Progenitor cell of endocrine pancreas (in vitro differentiated cells): ENCODE measurements at regions not wholly inside any gene's neighbourhood (a gene's known extent, or its start where the extent isn't known, plus 50 kb on each side); places are given as distances from the start of the nearest gene placed in this dataset.

Source experiments
- DNase-seq: peaks from one replicate; pipeline ENCODE4 v3.0.0; 2021; ENCODE audit warnings: low spot score; ENCODE audit not compliant: unreplicated experiment
- H3K27ac Mint-ChIP-seq: 2 replicates; pipeline ENCODE4 v1.8.0; 2021; ENCODE audit warnings: mild to moderate bottlenecking, moderate library complexity, mixed read lengths
- H3K27me3 Mint-ChIP-seq: 2 replicates; pipeline ENCODE4 v1.8.0; 2021; ENCODE audit warnings: mixed read lengths
- H3K36me3 Mint-ChIP-seq: 2 replicates; pipeline ENCODE4 v1.8.0; 2022; ENCODE audit warnings: mixed read lengths; ENCODE audit not compliant: insufficient read depth
- H3K4me1 Mint-ChIP-seq: 2 replicates; pipeline ENCODE4 v1.8.0; 2021; ENCODE audit warnings: low read depth, mixed read lengths
- H3K4me3 Mint-ChIP-seq: 2 replicates; pipeline ENCODE4 v1.8.0; 2021; ENCODE audit warnings: low read depth, mild to moderate bottlenecking, moderate library complexity, mixed read lengths
- H3K9me3 Mint-ChIP-seq: 2 replicates; pipeline ENCODE4 v1.8.0; 2021; ENCODE audit warnings: low read depth, mixed read lengths
- CTCF ChIP-seq: fragments of 200-600 bp; sonication (generic); IDR thresholded peaks from one replicate; pipeline ENCODE4 v1.5.0; 2021; ENCODE audit warnings: antibody characterized with exemption, mild to moderate bottlenecking; ENCODE audit not compliant: unreplicated experiment

- Mint-ChIP-seq H3K9me3 (no peaks in the 10 kb centered on the region), H3K36me3 (no peaks in the 10 kb centered on the region), H3K27me3 (peaks cover 39% of the 10 kb centered on the region), H3K27ac (no peak overlapping the region), H3K4me1 (no peaks in the 10 kb centered on the region), H3K4me3 (no peak overlapping the region)
- TF ChIP-seq CTCF = no peak
- no peak for DNase-seq
Measured at GRCh38 chr2:120496235-120496634, 150.3 kb downstream of the INHBB start.

GRCh38 chr2:120496759-120497158 lies 150.8 kb downstream of the INHBB start:
- DNase-seq = no peak
- Mint-ChIP-seq H3K4me1 (no peaks in the 10 kb centered on the region), H3K4me3 (no peak overlapping the region), H3K27me3 (peaks cover 34% of the 10 kb centered on the region), H3K36me3 (no peaks in the 10 kb centered on the region), H3K9me3 (no peaks in the 10 kb centered on the region), H3K27ac (no peak overlapping the region)
- TF ChIP-seq CTCF = no peak

- Mint-ChIP-seq H3K27me3 (peaks cover 32% of the 10 kb centered on the region), H3K4me3 (no peak overlapping the region), H3K36me3 (no peaks in the 10 kb centered on the region), H3K27ac (no peak overlapping the region), H3K4me1 (no peaks in the 10 kb centered on the region), H3K9me3 (no peaks in the 10 kb centered on the region)
- no peak for DNase-seq
- TF ChIP-seq CTCF = no peak
Measured at GRCh38 chr2:120497261-120497977, 151.5 kb downstream of the INHBB start.

GRCh38 chr2:120498121-120498520 lies 152.2 kb downstream of the INHBB start:
- Mint-ChIP-seq H3K9me3 (no peaks in the 10 kb centered on the region), H3K27ac (no peak overlapping the region), H3K36me3 (no peaks in the 10 kb centered on the region), H3K4me1 (no peaks in the 10 kb centered on the region), H3K27me3 (peaks cover 36% of the 10 kb centered on the region), H3K4me3 (no peak overlapping the region)
- DNase-seq = no peak
- no peak for TF ChIP-seq CTCF

- H3K4me3 Mint-ChIP-seq = no peak overlapping the region
- H3K36me3 Mint-ChIP-seq = no peaks in the 10 kb centered on the region
- no peaks in the 10 kb centered on the region for H3K4me1 Mint-ChIP-seq
- peaks cover 40% of the 10 kb centered on the region for H3K27me3 Mint-ChIP-seq
- DNase-seq = no peak
- H3K9me3 Mint-ChIP-seq = no peaks in the 10 kb centered on the region
- no peak overlapping the region for H3K27ac Mint-ChIP-seq
- no peak for TF ChIP-seq CTCF
Measured at GRCh38 chr2:120498576-120499394, 152.8 kb downstream of the INHBB start.
